Hepatic stellate cell (primary cell): ENCODE measurements at regions not wholly inside any gene's neighbourhood (a gene's known extent, or its start where the extent isn't known, plus 50 kb on each side); places are given as distances from the start of the nearest gene placed in this dataset.

Experiments
- DNase-seq: peaks from one replicate; pipeline ENCODE4 v3.0.0; 2011; ENCODE audit warnings: low spot score

DNA sequence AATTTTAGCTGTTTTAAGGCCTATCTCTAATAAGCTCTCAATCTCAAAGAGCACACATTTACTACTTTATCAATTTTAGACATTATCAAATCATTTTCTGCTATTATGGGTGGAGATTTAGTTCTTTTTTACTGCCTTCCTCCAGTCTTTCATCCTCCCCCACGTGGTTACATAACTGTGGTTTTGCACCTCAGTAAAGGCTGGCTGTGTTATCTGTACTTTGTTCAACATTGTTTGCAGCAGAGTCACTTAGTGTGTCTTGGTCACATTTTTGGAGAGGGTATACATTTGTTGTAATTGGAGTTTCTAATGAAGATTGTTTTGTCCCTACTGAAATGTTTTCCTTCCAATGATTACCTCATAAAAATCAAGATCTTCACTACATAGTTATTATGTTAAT lies 549.6 kb upstream of the CELF4 start:
- no peak for DNase-seq

DNA sequence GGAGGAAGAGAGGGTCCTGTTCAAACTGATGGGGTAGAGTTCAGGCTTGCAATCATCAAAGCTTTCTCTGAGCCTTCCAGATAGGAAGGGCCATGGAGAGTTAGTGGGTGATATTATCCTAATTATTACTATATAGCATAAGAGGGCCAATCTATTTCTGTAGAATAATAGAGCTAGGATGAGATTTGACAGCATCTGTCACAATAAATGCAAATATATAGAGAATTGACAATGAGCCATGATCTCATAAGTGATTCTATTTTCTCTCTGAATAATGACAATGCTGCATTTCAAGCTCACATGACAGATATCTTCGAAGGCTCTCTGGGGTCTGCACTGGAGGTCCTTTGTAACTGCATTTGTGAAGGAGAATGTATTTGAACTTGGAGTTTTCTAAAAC lies 521.9 kb upstream of the CELF4 start:
- no peak for DNase-seq

DNA sequence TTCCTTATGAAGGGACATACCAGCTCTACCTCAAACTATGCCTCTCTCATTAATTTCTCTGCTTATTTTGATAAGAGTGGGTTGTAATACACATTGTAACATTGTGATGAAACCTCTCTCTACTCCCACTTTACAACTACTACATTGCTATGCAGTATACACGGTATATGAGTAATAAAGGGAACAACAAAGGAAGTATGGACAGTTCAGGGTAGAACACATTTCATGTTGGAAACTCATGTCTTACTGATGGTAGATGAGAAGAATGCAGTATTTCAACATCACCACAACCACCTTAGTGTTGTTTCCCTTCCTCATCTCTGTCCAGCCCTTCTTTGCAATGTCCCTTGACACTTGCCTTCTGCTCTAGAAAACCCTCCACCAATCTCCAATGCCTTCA lies 515.9 kb upstream of the CELF4 start:
- no peak for DNase-seq

DNA sequence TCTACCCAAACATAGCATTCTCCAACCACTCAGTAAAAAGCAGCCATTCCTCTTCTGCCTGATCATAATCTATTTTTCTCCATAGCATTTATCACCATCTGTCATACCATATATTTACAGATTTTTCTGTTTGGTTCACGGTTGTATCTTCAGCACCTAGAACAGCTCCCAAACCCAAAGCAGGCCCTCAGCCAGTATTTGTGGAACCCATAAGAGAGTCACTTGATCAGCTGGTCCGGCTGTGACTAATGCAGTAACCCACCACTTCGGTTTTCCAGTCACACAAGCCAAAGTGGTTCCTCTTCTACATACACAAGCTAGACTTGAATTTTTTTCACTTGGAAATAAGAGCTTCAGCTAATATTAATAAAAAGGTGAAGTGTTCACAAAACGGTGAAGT lies 511.6 kb upstream of the CELF4 start:
- DNase-seq, result no peak

DNA sequence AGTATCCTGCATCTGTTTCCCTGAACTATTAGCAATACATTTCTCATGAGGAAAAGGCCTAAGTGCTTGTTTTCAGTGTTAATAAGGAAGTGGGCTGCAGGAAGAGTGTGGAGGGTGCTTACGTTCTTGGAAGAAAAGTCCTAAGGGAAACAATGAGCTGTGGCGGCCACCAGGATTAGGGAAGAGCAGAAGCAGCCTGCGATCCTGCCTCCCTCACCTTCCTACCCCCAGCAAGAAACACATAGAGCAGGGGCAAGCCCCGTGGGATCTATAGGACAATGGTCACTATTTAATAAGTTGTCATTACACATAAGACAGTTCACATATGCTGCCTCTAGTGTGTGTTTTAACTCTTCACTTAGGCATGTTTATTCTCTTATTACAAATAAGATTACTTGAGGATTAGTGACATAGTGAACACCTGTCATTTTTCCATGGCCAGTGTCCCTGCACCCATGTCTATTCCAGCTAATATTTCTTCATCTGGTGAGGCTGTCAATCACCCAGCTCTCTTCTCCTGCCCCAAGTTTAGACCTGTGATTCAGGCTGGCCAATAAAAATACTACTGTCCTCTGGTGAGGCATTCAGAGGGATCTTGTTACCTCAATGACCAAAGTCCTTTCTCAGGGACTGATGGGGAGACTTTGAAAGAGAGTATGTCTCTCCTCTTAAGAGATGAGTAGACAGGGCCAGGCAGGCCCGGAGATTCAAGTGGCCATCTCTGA lies 510.9 kb upstream of the CELF4 start:
- DNase-seq, result no peak

DNA sequence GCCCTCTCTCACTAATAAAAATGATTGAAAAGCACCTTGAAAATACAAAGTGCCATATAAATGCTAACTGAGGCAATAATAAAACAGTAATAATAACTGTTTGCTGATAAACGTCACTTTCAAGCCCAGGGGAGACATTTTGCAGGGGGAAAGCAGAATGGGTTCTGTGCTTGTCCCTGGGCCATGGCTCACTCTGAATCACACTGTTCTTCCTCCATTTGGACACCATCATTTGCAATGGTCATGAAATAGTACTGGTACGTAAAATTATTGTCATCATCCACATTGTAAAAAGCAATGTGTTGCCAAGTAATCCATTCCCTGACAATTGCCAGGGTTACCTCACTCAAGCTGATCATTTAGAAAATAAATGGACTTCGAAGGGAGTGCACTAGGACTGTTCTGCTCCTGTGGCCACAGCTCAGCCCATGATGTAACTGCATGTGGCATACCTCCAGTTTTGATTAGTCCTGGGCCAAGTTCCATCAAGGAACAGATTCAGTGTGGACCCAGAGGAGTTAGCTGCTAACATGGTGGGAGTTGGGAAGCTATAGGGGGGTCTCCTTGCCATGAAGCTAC lies 508.8 kb upstream of the CELF4 start:
- no peak for DNase-seq

DNA sequence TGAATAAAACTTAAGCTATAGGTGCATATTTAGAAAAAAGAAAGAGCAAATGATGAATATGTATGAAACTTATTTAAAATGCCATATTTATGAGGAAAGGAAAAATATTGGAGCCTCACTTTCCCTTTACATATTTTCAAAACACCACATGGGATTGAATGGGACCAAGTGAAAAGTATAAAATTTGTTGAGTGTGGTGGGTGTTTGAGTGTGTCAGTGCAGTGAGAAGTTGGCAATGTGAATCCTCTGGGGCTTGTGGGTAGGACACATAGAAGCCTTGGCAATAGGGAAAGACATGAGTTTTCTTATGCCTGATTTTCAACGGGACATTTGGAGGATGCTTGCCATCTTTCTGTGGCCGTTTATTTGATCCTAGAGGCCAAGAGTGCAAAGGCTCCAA lies 502.2 kb upstream of the CELF4 start:
- DNase-seq, result no peak

DNA sequence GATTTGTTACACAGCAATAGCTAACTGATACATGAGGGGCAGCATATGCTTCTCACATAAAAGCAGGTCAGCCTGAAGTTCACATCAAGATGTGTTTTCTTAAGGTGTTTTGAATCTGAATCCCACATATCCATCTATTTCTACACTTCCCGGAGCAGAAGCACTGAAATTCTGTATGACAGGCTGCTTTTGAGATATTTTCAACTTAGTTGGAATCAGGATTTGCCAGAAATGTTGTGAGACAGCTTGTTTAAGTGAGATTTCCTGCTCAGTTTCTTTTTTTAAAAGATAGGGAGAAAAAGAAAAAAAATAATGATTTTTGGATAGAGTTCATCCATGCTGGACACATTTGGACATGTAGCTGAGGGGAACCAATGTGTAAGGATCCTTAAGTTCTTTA lies 501.5 kb upstream of the CELF4 start:
- DNase-seq, result no peak

DNA sequence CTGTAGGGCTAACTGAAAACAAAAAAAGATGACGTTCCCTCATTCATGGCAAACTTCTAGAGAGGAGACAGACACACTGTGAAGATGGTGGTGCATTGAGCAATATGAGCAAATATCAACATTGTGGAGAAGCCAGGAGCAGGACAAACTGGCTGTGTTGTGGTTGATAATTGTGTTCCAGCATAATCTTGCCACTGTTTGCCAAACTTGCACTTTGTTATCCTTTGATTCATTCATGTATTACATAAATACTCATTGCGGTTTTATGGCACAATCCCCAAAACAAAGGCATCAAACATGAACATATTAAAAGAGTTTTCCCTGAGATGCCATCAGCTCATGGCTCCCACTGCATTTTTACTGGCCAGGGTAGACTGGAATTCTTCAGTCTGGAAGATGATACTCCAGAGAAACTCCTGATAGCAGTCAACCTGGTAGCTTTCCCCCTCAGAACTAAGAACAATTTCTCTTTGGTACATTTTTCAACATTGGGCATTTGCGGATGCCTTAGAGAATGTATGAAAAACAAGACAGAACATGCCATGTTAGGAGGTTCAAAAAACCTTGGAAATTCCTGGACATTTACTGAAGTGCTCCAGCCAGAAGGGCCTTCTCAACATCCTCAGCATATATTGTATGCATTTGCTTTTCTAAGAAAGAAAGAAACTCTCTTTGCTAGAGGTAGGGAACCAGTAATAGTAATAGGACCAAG lies 487.4 kb upstream of the CELF4 start:
- DNase-seq, result no peak

DNA sequence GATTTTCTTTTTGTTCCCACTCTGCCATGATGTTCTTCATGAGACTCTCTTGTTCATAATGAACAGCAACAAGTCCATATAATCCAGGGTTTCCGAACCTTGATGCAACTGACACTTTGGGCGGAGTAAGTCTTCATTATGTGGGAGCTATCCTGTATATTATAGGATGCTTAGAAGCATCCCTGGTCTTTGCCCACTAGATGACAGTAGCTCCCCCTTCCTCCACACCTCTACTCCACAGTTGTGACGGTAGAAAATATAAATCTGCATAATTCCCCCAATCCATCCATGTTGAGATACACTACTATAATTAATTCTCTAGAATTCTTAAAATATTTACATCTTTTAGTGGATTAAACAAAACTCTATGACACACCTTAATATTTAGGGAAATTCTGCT lies 482.2 kb upstream of the CELF4 start:
- DNase-seq, result no peak

DNA sequence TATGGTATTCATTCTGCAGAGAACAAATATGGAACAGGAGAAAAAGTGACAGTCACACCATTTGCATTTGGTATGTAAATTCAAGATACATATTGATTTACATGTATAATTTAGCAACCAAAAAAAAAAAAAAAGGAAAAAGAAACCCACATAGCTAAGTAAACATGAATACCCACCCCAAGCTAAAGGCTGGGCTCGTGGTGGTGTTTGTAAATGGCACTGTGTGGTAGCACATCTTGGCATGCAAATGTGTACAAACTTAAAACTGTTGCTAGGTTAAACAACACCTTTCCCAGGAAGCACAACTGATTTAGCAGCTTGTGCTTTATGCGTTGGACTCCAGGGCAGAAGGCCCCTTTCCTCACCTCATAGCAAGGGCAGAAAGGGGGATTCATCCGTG lies 481.1 kb upstream of the CELF4 start:
- no peak for DNase-seq

DNA sequence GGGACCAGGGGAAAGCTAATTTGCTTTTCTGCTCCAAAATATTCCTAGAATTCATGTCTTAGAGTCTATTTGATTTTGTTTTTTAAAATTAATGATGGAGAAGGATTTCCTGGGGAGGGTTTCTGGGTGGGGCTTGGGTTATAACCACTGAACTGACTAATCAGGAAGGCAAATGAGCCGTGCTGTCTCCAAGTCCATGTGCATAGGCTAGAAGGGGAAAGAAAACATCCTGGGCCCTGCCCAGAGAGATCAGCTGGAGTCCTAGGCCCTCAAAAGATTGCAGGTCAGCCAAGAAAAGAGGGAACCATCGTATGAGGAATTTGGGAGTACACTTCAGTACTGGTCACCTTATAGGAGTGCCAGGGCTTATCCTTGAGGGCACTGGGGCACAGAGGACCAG lies 480.2 kb upstream of the CELF4 start:
- no peak for DNase-seq

DNA sequence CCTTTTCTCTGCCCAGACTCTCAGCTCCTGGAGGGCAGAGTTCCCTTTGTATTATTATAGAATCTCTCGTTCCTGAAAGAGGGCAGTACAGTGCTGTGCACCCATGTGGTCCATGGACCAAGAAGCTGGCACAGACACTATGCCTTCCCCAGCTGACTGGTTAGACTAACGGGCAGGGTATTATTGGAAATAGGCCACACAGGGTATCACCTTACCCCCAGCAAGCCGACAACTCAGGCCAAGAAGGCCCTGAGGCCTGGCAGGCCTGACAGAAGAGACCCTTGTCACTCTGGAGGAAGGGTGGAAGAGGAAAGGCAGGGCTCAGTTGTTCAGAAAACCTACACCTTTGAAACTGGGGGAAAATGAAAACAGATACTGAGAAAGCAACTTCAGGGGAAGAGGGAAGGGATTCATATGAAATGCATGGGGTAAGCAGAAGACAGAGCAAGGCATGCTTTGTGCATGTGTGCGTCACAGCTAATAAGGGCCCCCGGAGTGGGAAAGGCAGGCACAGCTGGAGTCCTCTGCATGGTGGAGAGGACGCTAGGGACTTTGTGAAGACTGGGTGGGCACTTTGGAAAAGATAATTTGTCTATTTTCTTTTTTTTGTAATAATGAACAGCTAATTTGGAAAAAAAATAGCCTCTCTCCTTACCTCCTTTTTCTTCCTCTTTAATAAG lies 476.8 kb upstream of the CELF4 start:
- DNase-seq, result no peak

DNA sequence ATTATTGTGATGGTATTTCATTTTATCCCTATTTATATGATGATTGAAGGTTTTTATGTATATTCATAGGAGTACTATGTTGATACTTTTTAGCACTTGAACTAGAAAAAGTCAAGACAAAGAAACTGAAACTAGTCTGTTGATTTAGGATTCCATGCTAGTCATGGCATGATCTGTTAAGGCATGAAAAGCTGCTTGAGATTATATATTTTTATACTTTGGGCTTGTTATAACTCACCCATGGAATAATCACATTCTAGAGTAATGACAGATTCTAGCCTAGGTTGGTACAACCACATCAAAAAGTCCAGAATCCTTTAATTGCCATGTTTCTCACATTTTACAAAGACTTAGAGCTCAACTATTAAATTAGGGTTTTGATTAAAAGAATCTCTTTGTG lies 472.6 kb upstream of the CELF4 start:
- DNase-seq, result no peak

DNA sequence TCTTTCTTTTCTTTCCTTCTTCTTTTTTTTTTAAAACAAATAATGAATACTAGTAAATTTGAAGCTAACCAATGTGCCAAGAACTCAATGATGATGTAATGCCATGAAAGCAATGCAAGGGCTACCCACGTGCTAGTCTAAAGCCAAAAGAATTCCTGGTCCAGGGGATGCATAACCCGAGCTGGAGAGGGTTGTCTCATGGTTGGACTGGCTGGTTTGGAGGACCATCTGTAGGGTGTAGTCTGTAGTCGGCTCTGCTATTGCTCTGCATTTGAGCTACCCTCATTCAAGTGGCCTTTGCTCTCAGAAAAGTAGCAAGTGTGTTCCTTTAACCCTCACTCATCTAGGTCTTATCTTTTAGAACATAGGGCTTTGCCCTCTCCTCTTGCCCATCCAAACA lies 469.6 kb upstream of the CELF4 start:
- DNase-seq, result no peak

DNA sequence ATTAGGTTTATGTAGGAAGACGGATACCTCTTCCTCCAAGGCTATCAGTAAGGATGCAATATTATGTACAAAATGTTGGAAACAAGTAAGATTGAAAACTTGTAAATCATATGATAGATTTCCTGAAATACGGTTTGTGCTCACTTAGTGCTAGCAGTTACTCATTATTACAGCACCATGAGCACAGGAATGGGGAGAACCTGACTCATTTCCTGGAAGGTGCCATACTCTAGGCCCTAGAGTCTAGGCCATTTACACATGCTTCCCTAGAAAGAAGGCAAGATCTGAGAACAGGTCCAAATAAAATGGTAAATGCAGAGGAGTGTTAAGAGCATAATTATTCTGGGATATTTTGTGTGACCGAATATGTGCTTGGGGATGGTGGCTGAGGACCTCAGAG lies 467.7 kb upstream of the CELF4 start:
- DNase-seq, result no peak

DNA sequence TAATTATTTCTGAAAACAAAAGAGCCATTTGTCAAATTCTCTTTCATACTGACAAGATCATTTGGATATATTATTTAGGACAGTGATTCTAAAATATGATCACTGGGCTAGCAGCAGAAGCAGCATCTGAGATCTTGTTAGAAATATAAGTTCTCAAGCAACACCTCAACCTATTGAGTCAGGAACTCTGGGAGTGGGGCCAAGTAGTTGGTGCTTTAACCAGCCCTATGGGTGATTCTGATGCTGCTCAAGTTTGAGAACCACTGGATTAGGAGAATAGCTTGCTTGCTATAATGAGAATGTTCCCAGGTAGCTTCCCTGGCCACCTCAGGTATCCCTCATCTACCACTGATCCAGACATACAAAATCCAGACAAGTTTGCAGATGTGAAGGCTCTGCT lies 466.9 kb upstream of the CELF4 start:
- DNase-seq, result no peak

DNA sequence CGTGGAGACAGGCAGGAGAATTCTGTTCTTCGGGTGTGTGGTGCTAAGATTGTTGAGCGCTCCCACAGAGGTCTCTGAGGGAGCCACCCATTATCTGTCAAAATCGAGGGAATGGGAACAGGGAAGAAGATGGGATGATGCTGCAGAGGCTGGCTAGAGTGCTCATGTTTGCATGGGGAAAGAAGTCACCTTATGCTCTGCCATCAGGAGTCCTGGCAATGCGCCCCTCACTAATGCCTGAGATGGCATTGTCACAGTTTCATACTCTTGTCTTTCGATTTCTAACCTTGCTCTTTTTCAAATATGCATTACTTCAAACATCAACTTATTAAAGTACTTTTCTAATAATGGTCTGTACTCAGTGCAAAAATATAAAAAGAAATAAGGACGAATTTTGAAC lies 463.3 kb upstream of the CELF4 start:
- DNase-seq, result no peak

DNA sequence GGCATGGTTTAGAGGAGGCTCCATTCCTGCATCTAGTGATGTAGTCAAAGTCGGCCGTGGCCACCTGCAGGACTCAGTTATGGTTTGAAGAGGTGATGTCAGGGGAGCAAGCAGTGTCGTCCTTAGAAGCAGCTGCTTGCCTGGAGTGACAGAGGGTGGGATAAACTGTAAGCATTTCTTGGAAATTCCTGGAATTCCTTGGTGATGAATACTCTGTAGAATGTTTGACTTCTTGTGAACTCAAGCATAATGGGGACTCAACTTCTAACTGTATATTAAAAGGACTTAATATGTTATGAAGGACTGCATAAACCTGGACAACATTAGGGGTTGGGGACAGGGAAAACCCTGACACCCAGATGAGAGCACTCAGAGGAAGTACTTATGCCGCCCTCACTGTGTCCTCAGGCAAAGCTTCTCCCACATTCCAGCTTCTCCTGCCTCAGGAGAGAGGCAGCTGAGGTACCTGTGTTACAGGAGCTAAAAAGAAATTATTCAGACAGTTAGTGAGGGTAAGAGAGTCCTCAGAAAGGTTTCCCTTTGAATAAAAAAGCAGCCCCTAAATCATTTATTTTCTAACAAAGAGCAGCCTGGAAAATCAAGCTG lies 459.9 kb upstream of the CELF4 start:
- DNase-seq, result no peak

DNA sequence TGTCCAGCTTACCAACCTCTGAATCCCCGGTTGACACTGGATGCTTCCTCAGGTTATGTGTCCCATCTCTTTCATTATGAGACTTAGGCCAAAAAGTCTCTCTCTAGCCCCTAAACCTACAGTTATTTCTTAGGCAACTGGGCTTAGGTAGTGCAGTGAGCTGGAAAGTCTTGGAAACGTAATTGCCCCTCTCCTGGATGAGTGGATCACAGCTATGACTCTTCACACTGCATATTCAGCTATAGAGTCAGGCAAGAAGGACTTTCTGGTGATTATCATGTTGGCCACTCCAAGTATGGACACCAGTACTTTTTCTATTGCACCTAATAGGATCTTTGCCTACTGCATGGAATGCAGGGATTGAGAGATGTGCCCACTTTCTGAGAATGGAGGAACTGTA lies 458.3 kb upstream of the CELF4 start:
- DNase-seq, result no peak

DNA sequence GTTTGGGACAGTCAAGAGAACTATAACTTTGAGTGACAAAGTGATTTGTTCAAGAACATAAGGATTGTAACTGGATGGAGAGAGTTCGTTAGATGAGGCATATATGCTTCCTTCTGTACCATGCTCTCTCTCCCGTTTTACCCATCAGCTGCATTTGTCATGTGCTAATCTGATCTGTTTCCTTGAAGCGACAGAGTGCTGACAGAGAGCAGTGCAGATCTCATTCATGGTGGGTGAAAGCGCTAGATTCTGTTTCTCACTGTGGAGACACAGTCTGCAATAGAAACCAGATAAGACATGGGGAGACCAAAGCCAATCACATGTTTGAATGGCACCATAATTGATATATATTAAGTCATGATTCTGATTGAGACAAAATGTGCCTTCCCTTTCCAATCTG lies 456.6 kb upstream of the CELF4 start:
- no peak for DNase-seq

DNA sequence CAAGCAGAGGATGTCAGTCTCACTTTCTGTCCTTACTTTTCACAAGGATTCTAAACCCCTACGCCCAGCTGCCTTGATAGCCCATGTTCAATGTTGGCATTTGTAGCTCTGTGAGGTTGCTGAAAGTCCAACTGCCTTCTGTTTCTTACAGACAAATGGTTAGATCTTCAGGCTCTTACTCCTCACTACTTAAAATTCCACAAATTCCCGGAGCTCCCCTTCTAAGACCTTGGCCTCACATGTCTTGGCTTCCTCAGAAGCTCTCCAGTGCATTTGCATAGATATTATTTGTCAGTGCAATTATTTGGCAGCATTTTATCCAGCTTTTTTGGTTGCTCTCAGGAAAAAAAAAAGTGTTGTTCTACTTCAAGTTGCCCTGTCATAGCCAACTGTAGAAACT lies 453.7 kb upstream of the CELF4 start:
- DNase-seq, result no peak
